LHCN-M2 (cell line): ENCODE measurements at regions not wholly inside any gene's neighbourhood (a gene's known extent, or its start where the extent isn't known, plus 50 kb on each side); places are given as distances from the start of the nearest gene placed in this dataset.
"Not testable (repeated sequence)": the region's sequence is repeated elsewhere in the genome, so short reads cannot be mapped to it uniquely, and the experiment has no call there.

ENCODE experiments used
- DNase-seq: peaks from one replicate; pipeline ENCODE4 v3.0.0-alpha.2; 2012; ENCODE audit warnings: low read depth

- not testable (repeated sequence) for DNase-seq
These were observed 92.1 kb downstream of the C4BPA start for GRCh38 chr1:207196135-207196534.

GRCh38 chr1:207201534-207201933 is 97.5 kb downstream of the C4BPA start:
- DNase-seq, result not testable (repeated sequence)

- no peak for DNase-seq
These were observed 98.4 kb downstream of the C4BPA start for GRCh38 chr1:207202480-207202879.

- DNase-seq, result no peak
These were observed 99.5 kb downstream of the C4BPA start for GRCh38 chr1:207203541-207203940.

GRCh38 chr1:207205614-207206061 is 101.6 kb downstream of the C4BPA start:
- no peak for DNase-seq

GRCh38 chr1:207208691-207209090 is 104.7 kb downstream of the C4BPA start:
- not testable (repeated sequence) for DNase-seq

- no peak for DNase-seq
These were observed 107.0 kb upstream of the CD55 start for GRCh38 chr1:207214453-207214852.

- DNase-seq, result no peak
These were observed 103.5 kb upstream of the CD55 start for GRCh38 chr1:207217778-207218511.

GRCh38 chr1:207218512-207219362 is 102.7 kb upstream of the CD55 start:
- DNase-seq, result peak; percentile 17

GRCh38 chr1:207219979-207220889 is 101.2 kb upstream of the CD55 start:
- DNase-seq, result no peak

GRCh38 chr1:207221934-207222351 is 99.5 kb upstream of the CD55 start:
- DNase-seq, result no peak

GRCh38 chr1:207223162-207223561 is 98.3 kb upstream of the CD55 start:
- DNase-seq, result no peak

- no peak for DNase-seq
These were observed 96.8 kb upstream of the CD55 start for GRCh38 chr1:207224666-207225065.

GRCh38 chr1:207227131-207227630 is 94.3 kb upstream of the CD55 start:
- DNase-seq, result no peak

GRCh38 chr1:207228987-207229386 is 92.5 kb upstream of the CD55 start:
- no peak for DNase-seq

GRCh38 chr1:207230441-207230840 is 91.0 kb upstream of the CD55 start:
- no peak for DNase-seq

GRCh38 chr1:207234690-207235089 is 86.8 kb upstream of the CD55 start:
- DNase-seq, result no peak

GRCh38 chr1:207239874-207240273 is 81.6 kb upstream of the CD55 start:
- DNase-seq, result no peak

- peak; percentile 10 for DNase-seq
These were observed 81.0 kb upstream of the CD55 start for GRCh38 chr1:207240325-207241101.

GRCh38 chr1:207241164-207241934 is 80.1 kb upstream of the CD55 start:
- no peak for DNase-seq
